Prostate gland (tissue), 2 donors: ENCODE measurements at regions not wholly inside any gene's neighbourhood (a gene's known extent, or its start where the extent isn't known, plus 50 kb on each side); places are given as distances from the start of the nearest gene placed in this dataset.

Experiments
- DNase-seq: peaks from one replicate; pipeline ENCODE4 v3.0.0-alpha.2; 2019; ENCODE audit warnings: low spot score
- H3K27ac ChIP-seq, 2 donors: fragments of 200-600 bp; sonication (generic); 2 replicates each; pipeline ENCODE4 v1.5.1; 2017 to 2019
- H3K27me3 ChIP-seq: fragments of 200-600 bp; sonication (generic); replicated peaks from 2 replicates; pipeline ENCODE4 v1.5.1; 2019; ENCODE audit not compliant: insufficient read depth
- H3K36me3 ChIP-seq, 2 donors: fragments of 200-600 bp; sonication (generic); 1 replicate in 1 of 2; 2 replicates in 1 of 2; pipeline versions ENCODE4 v1.5.1 to v1.8.1; 2017 to 2019
- H3K4me1 ChIP-seq: fragments of 200-600 bp; sonication (generic); replicated peaks from 2 replicates; pipeline ENCODE4 v1.5.1; 2019
- H3K4me3 ChIP-seq, 2 donors: fragments of 200-600 bp; sonication (generic); 2 replicates each; pipeline ENCODE4 v1.5.1; 2017 to 2019
- H3K9me3 ChIP-seq: fragments of 200-600 bp; sonication (generic); 2 replicates; pipeline ENCODE4 v1.5.1; 2017
- POLR2A ChIP-seq: fragments of 450-650 bp; IDR thresholded peaks from one replicate; pipeline ENCODE4 v1.6.1; 2016; ENCODE audit warnings: antibody characterized with exemption, mild to moderate bottlenecking
- POLR2AphosphoS5 ChIP-seq: sonication (generic); formaldehyde crosslinking; IDR thresholded peaks from one replicate; pipeline ENCODE4 v1.6.1; 2017; ENCODE audit warnings: antibody characterized with exemption
- WGBS: methylation state at CpG from one replicate; pipeline ENCODE4 v1.1.5; 2018; 5-methylcytosine and 5-hydroxymethylcytosine counted together
- intact Hi-C: fragments of 100-400 bp; cut with DNase I; formaldehyde crosslinking; loops from one replicate; pipeline ENCODE4 v1.14.2; 2022
- TF ChIP-seq, protein P1 (sequence below), 4 experiments: fragments of 200-600 bp in 2 of 4; fragments of 450-650 bp in 2 of 4; sonication (generic) in 2 of 4; IDR thresholded peaks; 1 replicate in 3 of 4; 2 replicates in 1 of 4; pipeline ENCODE4 v1.5.1; 2016 to 2019; ENCODE audit warnings: antibody characterized with exemption in 4 of 4, mild to moderate bottlenecking in 2 of 4, moderate library complexity in 2 of 4

DNA sequence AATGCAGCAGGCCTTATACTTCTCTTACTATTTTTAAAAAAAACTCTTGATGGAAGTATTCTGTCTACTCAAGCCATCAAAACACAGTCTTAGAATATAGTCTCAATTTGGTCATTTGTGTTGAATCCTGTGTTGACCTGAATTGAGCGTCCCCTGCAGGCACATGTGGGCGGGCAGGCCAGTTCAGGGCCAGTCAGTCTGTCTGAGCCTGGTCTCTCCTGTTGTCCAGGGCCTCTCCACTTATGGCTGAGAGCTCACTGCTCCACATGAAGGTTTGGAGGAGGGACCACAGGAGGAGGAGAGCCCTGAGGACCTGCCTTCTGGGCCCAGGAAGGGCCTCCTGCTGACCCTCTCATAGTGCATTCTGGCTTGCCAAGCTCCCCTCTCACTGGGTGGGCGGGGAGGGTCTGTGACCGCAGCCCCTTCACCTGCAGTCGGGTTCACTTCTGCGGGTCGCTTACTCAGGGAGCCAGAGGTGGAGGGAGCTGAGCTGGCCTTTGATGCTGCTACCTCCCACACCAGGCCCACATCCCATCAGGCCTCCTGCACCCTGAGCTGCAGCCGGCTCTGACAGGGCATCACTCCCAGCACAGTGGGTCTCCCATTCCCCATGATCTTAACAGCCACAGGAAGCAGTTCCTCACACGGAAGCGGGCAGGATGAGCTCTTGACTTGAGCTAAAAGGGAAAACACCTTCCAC, 178.2 kb upstream of the S1PR3 start:
- TF ChIP-seq POLR2AphosphoS5 = no peak
- TF ChIP-seq, protein P1, sequence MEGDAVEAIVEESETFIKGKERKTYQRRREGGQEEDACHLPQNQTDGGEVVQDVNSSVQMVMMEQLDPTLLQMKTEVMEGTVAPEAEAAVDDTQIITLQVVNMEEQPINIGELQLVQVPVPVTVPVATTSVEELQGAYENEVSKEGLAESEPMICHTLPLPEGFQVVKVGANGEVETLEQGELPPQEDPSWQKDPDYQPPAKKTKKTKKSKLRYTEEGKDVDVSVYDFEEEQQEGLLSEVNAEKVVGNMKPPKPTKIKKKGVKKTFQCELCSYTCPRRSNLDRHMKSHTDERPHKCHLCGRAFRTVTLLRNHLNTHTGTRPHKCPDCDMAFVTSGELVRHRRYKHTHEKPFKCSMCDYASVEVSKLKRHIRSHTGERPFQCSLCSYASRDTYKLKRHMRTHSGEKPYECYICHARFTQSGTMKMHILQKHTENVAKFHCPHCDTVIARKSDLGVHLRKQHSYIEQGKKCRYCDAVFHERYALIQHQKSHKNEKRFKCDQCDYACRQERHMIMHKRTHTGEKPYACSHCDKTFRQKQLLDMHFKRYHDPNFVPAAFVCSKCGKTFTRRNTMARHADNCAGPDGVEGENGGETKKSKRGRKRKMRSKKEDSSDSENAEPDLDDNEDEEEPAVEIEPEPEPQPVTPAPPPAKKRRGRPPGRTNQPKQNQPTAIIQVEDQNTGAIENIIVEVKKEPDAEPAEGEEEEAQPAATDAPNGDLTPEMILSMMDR (IDR thresholded peaks at IDR 0.05) = no peak
- no peak for TF ChIP-seq POLR2A
- no peaks in the 10 kb centered on the region for H3K9me3 ChIP-seq
- no peaks in the 10 kb centered on the region for H3K36me3 ChIP-seq
- no peak overlapping the region for H3K4me3 ChIP-seq
- no peaks in the 10 kb centered on the region for H3K27me3 ChIP-seq
- DNase-seq = no peak
- intact Hi-C loops = loop anchor here (10.0 kb wide), 3 partner anchors 68 to 208 kb away; partner anchors contain the start of gene S1PR3
- WGBS = 91% methylated on average over 10 of the region's 10 CpGs
- H3K27ac ChIP-seq = no peak overlapping the region
- H3K4me1 ChIP-seq = no peaks in the 10 kb centered on the region

- no peak overlapping the region for H3K27ac ChIP-seq
- 90% methylated on average over 8 of the region's 8 CpGs for WGBS
- intact Hi-C loops = loop anchor here (10.0 kb wide), 3 partner anchors 69 to 209 kb away; partner anchors contain the start of gene S1PR3
Measured at GRCh38 chr9:88813638-88814209, 177.5 kb upstream of the S1PR3 start.

DNA sequence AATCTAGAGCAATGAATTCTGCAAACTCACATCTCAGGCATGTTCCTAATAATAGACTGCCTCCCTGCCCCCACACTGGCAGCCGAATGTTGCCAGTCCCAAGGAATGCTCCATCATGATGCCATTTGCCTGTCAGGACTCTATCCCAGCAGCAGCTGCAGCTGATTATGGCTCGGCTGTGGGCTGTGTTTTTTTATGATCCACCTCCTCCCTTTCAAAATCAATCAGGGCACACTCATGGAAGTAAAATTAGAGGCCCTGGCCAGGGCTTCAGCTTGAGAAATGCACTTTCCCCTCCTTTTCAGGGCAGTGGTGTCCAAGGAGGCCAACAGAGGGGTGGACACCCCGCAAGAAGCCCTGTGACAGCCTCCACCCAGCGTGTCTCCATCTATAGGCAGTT, 176.7 kb upstream of the S1PR3 start:
- DNase-seq = no peak
- Histone ChIP-seq H3K27ac (no peak overlapping the region), H3K4me3 (no peak overlapping the region), H3K27me3 (no peaks in the 10 kb centered on the region), H3K36me3 (no peaks in the 10 kb centered on the region), H3K9me3 (no peaks in the 10 kb centered on the region), H3K4me1 (no peaks in the 10 kb centered on the region)
- TF ChIP-seq, protein P1 (IDR thresholded peaks at IDR 0.05) = no peak
- no peak for TF ChIP-seq POLR2AphosphoS5
- TF ChIP-seq POLR2A = no peak
- intact Hi-C loops = loop anchor here (10.0 kb wide), 3 partner anchors 70 to 210 kb away; partner anchors contain the start of gene S1PR3
- 40% methylated on average over 4 of the region's 4 CpGs for WGBS

More at GRCh38 chr9:88813638-88814209, 177.5 kb upstream of the S1PR3 start:
- no peaks in the 10 kb centered on the region for H3K4me1 ChIP-seq
- no peaks in the 10 kb centered on the region for H3K9me3 ChIP-seq
- no peaks in the 10 kb centered on the region for H3K36me3 ChIP-seq
- DNase-seq = no peak
- H3K27me3 ChIP-seq = no peaks in the 10 kb centered on the region
- H3K4me3 ChIP-seq = no peak overlapping the region
- TF ChIP-seq POLR2AphosphoS5 (no peak), POLR2A (no peak)
- TF ChIP-seq, protein P1 (IDR thresholded peaks at IDR 0.05) = no peak

DNA sequence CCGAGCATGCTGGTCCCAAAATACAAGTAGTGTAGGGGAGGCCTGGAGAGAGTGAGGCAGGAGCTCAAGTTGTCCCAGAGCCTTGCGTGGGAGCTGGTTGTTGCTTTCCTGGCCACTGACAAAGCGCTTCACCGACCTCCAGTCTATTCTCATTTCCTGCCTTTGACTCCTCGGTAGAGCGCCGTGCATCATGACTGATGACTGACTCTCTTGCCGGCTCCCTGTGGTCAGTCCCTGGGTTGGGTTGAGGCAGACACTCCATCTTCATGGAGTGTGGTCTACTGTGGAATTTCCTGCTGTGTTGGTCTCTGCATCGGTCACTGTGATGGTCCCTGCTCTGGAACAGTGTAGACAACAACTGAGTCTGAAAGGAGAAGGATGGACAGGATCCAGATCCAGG, 175.1 kb upstream of the S1PR3 start:
- H3K36me3 ChIP-seq = no peaks in the 10 kb centered on the region
- H3K4me3 ChIP-seq = no peak overlapping the region
- H3K4me1 ChIP-seq = no peaks in the 10 kb centered on the region
- no peak for DNase-seq
- 85% methylated on average over 9 of the region's 9 CpGs for WGBS
- no peaks in the 10 kb centered on the region for H3K9me3 ChIP-seq
- no peak overlapping the region for H3K27ac ChIP-seq
- TF ChIP-seq, protein P1 (IDR thresholded peaks at IDR 0.05) = no peak
- intact Hi-C loops = loop anchor here (10.0 kb wide), 3 partner anchors 71 to 211 kb away; partner anchors contain the start of gene S1PR3
- H3K27me3 ChIP-seq = no peaks in the 10 kb centered on the region
